ENCODE measurements at regions not wholly inside any gene's neighbourhood (a gene's known extent, or its start where the extent isn't known, plus 50 kb on each side); places are given as distances from the start of the nearest gene placed in this dataset.

DNA sequence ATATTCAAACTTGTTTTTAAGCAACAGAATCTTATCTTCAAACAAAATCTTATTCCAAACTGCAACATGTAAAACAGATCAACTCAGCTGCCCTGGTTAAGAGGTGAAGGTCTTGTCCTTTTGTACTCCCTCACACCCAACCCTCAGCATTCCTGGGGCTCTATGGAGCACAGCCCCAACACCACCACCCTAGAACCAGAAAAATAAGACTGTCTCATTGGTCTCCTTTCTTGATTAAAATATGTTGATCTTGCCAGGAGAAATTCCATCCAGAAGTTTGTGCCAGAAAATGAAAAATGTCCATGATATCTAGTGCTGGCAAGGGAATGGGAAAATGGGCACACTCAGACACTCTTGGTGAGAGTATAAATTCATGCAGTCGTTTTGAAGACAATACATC is 62.1 kb upstream of the TMEM17 start:
- ChIA-PET CTCF (interaction anchor here (0.7 kb wide), 1 partner anchor 111 kb away, joined by 3 read pairs; no protein-coding TSS in a partner anchor), POLR2A (no interaction called here)
- Histone ChIP-seq H3K27ac (ENCODE audit: extremely low read depth, low read depth, low read length) (no peak overlapping the region), H3K9me3 (ENCODE audit: control insufficient read depth, insufficient read depth, low read depth, low read length) (no peaks in the 10 kb centered on the region), H3K4me3 (ENCODE audit: low read depth, low read length) (no peak overlapping the region), H3K4me1 (ENCODE audit: control insufficient read depth, insufficient read depth, low read length) (peaks cover 7% of the 10 kb centered on the region; the same call in 1 of the 2 replicates), H3K36me3 (ENCODE audit: control insufficient read depth in 2 of 2, insufficient read depth in 1 of 2, low read length in 2 of 2) (no peaks in the 10 kb centered on the region)
- TF ChIP-seq, protein P1, sequence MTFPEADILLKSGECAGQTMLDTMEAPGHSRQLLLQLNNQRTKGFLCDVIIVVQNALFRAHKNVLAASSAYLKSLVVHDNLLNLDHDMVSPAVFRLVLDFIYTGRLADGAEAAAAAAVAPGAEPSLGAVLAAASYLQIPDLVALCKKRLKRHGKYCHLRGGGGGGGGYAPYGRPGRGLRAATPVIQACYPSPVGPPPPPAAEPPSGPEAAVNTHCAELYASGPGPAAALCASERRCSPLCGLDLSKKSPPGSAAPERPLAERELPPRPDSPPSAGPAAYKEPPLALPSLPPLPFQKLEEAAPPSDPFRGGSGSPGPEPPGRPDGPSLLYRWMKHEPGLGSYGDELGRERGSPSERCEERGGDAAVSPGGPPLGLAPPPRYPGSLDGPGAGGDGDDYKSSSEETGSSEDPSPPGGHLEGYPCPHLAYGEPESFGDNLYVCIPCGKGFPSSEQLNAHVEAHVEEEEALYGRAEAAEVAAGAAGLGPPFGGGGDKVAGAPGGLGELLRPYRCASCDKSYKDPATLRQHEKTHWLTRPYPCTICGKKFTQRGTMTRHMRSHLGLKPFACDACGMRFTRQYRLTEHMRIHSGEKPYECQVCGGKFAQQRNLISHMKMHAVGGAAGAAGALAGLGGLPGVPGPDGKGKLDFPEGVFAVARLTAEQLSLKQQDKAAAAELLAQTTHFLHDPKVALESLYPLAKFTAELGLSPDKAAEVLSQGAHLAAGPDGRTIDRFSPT (tag by site-specific recombination; IDR thresholded peaks at IDR 0.05): no peak
- TF ChIP-seq ZNF214 (tag by site-specific recombination; IDR thresholded peaks at IDR 0.05; ENCODE audit: borderline replicate concordance) (no peak), ZNF843 (tag by site-specific recombination; IDR thresholded peaks at IDR 0.05) (no peak), ZNF221 (tag by site-specific recombination; IDR thresholded peaks at IDR 0.05; ENCODE audit: borderline replicate concordance) (no peak), ZNF335 (tag by site-specific recombination; conservative IDR thresholded peaks at IDR 0.05) (no peak), ZNF501 (tag by site-specific recombination; IDR thresholded peaks at IDR 0.05) (no peak), ZNF837 (tag by site-specific recombination; IDR thresholded peaks at IDR 0.05) (no peak), ZNF701 (tag by site-specific recombination; IDR thresholded peaks at IDR 0.05) (no peak), RBAK (tag by site-specific recombination; IDR thresholded peaks at IDR 0.05) (no peak), ZSCAN30 (tag by site-specific recombination; IDR thresholded peaks at IDR 0.05) (no peak), ZEB2 (tag by site-specific recombination; IDR thresholded peaks at IDR 0.05) (no peak)

DNA sequence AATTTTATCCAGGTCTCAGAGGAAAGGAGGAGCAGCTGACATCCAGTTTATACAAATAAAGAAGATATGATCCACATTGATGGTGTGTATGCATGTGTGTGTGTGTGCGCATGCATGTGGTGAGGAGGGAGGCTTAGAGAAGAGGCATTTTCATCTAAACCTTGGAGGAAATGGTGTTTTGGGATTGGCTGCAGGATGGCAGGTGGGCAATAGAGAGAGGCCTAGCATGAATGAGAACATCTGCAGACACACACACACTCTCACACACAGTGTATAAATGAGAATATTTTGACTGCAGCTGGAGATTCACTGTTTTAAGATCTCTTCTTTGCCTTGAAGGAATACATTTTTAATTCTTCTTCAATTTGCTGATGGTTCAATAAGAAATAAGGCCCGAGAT is 61.7 kb upstream of the TMEM17 start:
- no peaks in the 10 kb centered on the region for H3K9me3 ChIP-seq (ENCODE audit: control insufficient read depth, insufficient read depth, low read depth, low read length)
- TF ChIP-seq ZNF747 (tag by site-specific recombination; IDR thresholded peaks at IDR 0.05) (no peak), YY2 (tag by site-specific recombination; IDR thresholded peaks at IDR 0.05) (no peak), ZNF501 (tag by site-specific recombination; IDR thresholded peaks at IDR 0.05) (no peak), KLF7 (tag by site-specific recombination; IDR thresholded peaks at IDR 0.05; ENCODE audit: borderline replicate concordance) (no peak), ZNF610 (tag by site-specific recombination; IDR thresholded peaks at IDR 0.05; ENCODE audit: borderline replicate concordance) (no peak), ZNF239 (tag by site-specific recombination; IDR thresholded peaks at IDR 0.05) (no peak), ZNF211 (tag by site-specific recombination; IDR thresholded peaks at IDR 0.05; ENCODE audit: low read depth) (no peak), GLIS1 (tag by site-specific recombination; IDR thresholded peaks at IDR 0.05) (no peak), ZNF121 (tag by site-specific recombination; IDR thresholded peaks at IDR 0.05) (no peak), BCL11A (tag by site-specific recombination; IDR thresholded peaks at IDR 0.05; ENCODE audit: low read depth) (no peak), HOXC10 (CRISPR knock-in tag; IDR thresholded peaks at IDR 0.05) (no peak), GLI2 (tag by site-specific recombination; IDR thresholded peaks at IDR 0.05; ENCODE audit: borderline replicate concordance, low read depth) (no peak)
- TF ChIP-seq, protein P2, sequence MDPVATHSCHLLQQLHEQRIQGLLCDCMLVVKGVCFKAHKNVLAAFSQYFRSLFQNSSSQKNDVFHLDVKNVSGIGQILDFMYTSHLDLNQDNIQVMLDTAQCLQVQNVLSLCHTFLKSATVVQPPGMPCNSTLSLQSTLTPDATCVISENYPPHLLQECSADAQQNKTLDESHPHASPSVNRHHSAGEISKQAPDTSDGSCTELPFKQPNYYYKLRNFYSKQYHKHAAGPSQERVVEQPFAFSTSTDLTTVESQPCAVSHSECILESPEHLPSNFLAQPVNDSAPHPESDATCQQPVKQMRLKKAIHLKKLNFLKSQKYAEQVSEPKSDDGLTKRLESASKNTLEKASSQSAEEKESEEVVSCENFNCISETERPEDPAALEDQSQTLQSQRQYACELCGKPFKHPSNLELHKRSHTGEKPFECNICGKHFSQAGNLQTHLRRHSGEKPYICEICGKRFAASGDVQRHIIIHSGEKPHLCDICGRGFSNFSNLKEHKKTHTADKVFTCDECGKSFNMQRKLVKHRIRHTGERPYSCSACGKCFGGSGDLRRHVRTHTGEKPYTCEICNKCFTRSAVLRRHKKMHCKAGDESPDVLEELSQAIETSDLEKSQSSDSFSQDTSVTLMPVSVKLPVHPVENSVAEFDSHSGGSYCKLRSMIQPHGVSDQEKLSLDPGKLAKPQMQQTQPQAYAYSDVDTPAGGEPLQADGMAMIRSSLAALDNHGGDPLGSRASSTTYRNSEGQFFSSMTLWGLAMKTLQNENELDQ (tag by site-specific recombination; IDR thresholded peaks at IDR 0.05; ENCODE audit: low read depth): no peak
- TF ChIP-seq, protein P3, sequence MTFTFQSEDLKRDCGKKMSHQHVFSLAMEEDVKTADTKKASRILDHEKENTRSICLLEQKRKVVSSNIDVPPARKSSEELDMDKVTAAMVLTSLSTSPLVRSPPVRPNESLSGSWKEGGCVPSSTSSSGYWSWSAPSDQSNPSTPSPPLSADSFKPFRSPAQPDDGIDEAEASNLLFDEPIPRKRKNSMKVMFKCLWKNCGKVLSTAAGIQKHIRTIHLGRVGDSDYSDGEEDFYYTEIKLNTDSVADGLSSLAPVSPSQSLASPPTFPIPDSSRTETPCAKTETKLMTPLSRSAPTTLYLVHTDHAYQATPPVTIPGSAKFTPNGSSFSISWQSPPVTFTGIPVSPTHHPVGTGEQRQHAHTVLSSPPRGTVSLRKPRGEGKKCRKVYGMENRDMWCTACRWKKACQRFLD (tag by site-specific recombination; IDR thresholded peaks at IDR 0.05): no peak
- TF ChIP-seq, protein P4, sequence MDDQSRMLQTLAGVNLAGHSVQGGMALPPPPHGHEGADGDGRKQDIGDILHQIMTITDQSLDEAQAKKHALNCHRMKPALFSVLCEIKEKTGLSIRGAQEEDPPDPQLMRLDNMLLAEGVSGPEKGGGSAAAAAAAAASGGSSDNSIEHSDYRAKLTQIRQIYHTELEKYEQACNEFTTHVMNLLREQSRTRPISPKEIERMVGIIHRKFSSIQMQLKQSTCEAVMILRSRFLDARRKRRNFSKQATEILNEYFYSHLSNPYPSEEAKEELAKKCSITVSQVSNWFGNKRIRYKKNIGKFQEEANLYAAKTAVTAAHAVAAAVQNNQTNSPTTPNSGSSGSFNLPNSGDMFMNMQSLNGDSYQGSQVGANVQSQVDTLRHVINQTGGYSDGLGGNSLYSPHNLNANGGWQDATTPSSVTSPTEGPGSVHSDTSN (CRISPR knock-in tag; IDR thresholded peaks at IDR 0.05): no peak
- no peak overlapping the region for H3K4me3 ChIP-seq (ENCODE audit: low read depth, low read length)
- no peaks in the 10 kb centered on the region for H3K36me3 ChIP-seq (ENCODE audit: control insufficient read depth in 2 of 2, insufficient read depth in 1 of 2, low read length in 2 of 2)
- no peak overlapping the region for H3K27ac ChIP-seq (ENCODE audit: extremely low read depth, low read depth, low read length)
- ChIA-PET POLR2A (no interaction called here), CTCF (interaction anchor here (0.7 to 0.9 kb wide), 2 partner anchors 13 to 111 kb away, joined by 3 read pairs; no protein-coding TSS in a partner anchor)
- peaks cover 7% of the 10 kb centered on the region; the same call in 1 of the 2 replicates for H3K4me1 ChIP-seq (ENCODE audit: control insufficient read depth, insufficient read depth, low read length)

Measured in HEK293 (cell line).